ENCODE measurements at regions not wholly inside any gene's neighbourhood (a gene's known extent, or its start where the extent isn't known, plus 50 kb on each side); places are given as distances from the start of the nearest gene placed in this dataset.

GRCh38 chr14:58797010-58797429, 159.3 kb downstream of the DACT1 start:
- no peak overlapping the region for H3K27ac Mint-ChIP-seq
- TF ChIP-seq CTCF (conservative IDR thresholded peaks at IDR 0.05), result no peak
- no peak overlapping the region for H3K23ac ChIP-seq (ENCODE audit: insufficient read length, low read depth, low read length)
- H3K18ac ChIP-seq (ENCODE audit: insufficient read length, low read depth, low read length), result no peak overlapping the region
- H3K27me3 ChIP-seq (ENCODE audit: insufficient read depth, low read length), result no peaks in the 10 kb centered on the region
- DNase-seq, result no peak
- H3K14ac ChIP-seq (ENCODE audit: insufficient read depth, low read length), result no peak overlapping the region
- H4K91ac ChIP-seq (ENCODE audit: insufficient read length, low read depth, low read length), result no peak overlapping the region
- H3K27ac ChIP-seq (ENCODE audit: insufficient read length, low read depth, low read length), result no peak overlapping the region
- H3K56ac ChIP-seq (ENCODE audit: insufficient read length, low read depth, low read length), result no peak overlapping the region
- no peak overlapping the region for H3T11ph ChIP-seq (ENCODE audit: low read length)
- peaks cover 2% of the 10 kb centered on the region; the same call in 1 of the 2 replicates for H3K27me3 Mint-ChIP-seq (ENCODE audit: low read depth)
- no peak overlapping the region for H2AK5ac ChIP-seq (ENCODE audit: insufficient read length, low read length)
- H3K9ac ChIP-seq (ENCODE audit: extremely low read depth, insufficient read length, low read length), result no peak overlapping the region
- no peak overlapping the region for H2BK20ac ChIP-seq (ENCODE audit: low read depth, low read length, poor library complexity, severe bottlenecking)
- no peak overlapping the region for H2AFZ ChIP-seq (ENCODE audit: low read length)
- no peaks in the 10 kb centered on the region for H3K9me3 Mint-ChIP-seq
- no peak overlapping the region for H3K4me2 ChIP-seq (ENCODE audit: insufficient read depth, insufficient read length, low read length)
- no peak overlapping the region for H4K8ac ChIP-seq (replicated peaks; ENCODE audit: insufficient read length, low read depth, low read length)
- H3K4me3 Mint-ChIP-seq, result no peak overlapping the region
- no peak overlapping the region for H2BK5ac ChIP-seq (ENCODE audit: insufficient read length, low read length)
- H2BK12ac ChIP-seq (ENCODE audit: insufficient read length, low read depth, low read length), result no peak overlapping the region
- H3K4ac ChIP-seq (ENCODE audit: low read depth, low read length), result no peak overlapping the region
- H3K4me1 Mint-ChIP-seq, result no peaks in the 10 kb centered on the region
- no peaks in the 10 kb centered on the region for H3K4me1 ChIP-seq (ENCODE audit: insufficient read depth, low read length)
- H3K79me2 ChIP-seq (ENCODE audit: insufficient read depth, low read length), result no peaks in the 10 kb centered on the region
- H4K5ac ChIP-seq (ENCODE audit: insufficient read length, low read depth, low read length), result no peak overlapping the region
- no peaks in the 10 kb centered on the region for H3K23me2 ChIP-seq (ENCODE audit: insufficient read length, low read depth, low read length, poor library complexity, severe bottlenecking)
- H3K9me3 ChIP-seq (ENCODE audit: control insufficient read depth, low read depth, low read length), result no peaks in the 10 kb centered on the region
- H3K36me3 Mint-ChIP-seq (ENCODE audit: insufficient read depth in 1 of 3, low read depth in 3 of 3), result no peaks in the 10 kb centered on the region
- H2BK120ac ChIP-seq (ENCODE audit: low read depth, low read length, poor library complexity, severe bottlenecking), result no peak overlapping the region
- no peaks in the 10 kb centered on the region for H4K20me1 ChIP-seq (ENCODE audit: control insufficient read depth, insufficient read depth, insufficient read length)
- no peaks in the 10 kb centered on the region for H3K79me1 ChIP-seq (ENCODE audit: insufficient read depth, low read depth, low read length, poor library complexity, severe bottlenecking)
- WGBS (ENCODE audit: extremely low coverage, insufficient read length, low lambda C conversion rate), result no CpG with 5 or more reads among the region's 4 CpGs
- no peak overlapping the region for H2BK15ac ChIP-seq (ENCODE audit: low read depth, low read length)
